Stomach (tissue), 4 donors: ENCODE measurements at regions not wholly inside any gene's neighbourhood (a gene's known extent, or its start where the extent isn't known, plus 50 kb on each side); places are given as distances from the start of the nearest gene placed in this dataset.

Experiments
- POLR2A ChIP-seq, 4 donors: fragments of 450-650 bp; IDR thresholded peaks; one replicate each; pipeline ENCODE4 v1.6.1; 2016; ENCODE audit warnings: antibody characterized with exemption in 4 of 4, control low read depth in 2 of 4, mild to moderate bottlenecking in 1 of 4, moderate library complexity in 1 of 4
- TF ChIP-seq, protein P1 (sequence below), 7 experiments: fragments of 450-650 bp in 4 of 7; fragments of 200-600 bp in 3 of 7; sonication (generic) in 3 of 7; IDR thresholded peaks; one replicate each; pipeline ENCODE4 v1.5.1; 2016 to 2019; ENCODE audit warnings: antibody characterized with exemption in 7 of 7, control low read depth in 2 of 7, mild to moderate bottlenecking in 1 of 7

DNA sequence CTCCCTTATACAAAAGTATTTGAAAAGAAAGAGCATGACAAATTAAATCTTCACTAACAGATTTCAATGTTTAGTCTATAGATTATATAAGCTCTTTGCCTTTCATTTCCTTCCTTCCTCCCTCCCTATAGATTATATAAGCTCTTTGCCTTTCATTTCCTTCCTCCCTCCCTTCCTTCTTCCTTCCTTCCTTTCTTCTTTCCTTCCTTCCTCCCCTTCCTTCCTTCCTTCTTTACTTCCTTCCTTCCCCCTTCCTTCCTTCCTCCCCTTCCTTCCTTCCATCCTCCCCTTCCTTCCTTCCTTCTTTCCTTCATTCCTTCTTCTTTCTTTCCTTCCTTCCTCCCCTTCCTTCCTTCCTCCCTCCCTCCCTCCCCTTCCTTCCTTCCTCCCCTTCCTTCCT, 209.8 kb upstream of the CBLB start:
- TF ChIP-seq, protein P1, sequence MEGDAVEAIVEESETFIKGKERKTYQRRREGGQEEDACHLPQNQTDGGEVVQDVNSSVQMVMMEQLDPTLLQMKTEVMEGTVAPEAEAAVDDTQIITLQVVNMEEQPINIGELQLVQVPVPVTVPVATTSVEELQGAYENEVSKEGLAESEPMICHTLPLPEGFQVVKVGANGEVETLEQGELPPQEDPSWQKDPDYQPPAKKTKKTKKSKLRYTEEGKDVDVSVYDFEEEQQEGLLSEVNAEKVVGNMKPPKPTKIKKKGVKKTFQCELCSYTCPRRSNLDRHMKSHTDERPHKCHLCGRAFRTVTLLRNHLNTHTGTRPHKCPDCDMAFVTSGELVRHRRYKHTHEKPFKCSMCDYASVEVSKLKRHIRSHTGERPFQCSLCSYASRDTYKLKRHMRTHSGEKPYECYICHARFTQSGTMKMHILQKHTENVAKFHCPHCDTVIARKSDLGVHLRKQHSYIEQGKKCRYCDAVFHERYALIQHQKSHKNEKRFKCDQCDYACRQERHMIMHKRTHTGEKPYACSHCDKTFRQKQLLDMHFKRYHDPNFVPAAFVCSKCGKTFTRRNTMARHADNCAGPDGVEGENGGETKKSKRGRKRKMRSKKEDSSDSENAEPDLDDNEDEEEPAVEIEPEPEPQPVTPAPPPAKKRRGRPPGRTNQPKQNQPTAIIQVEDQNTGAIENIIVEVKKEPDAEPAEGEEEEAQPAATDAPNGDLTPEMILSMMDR (IDR thresholded peaks at IDR 0.05) = no peak
- no peak for TF ChIP-seq POLR2A (IDR thresholded peaks at IDR 0.05)
